ENCODE measurements at regions not wholly inside any gene's neighbourhood (a gene's known extent, or its start where the extent isn't known, plus 50 kb on each side); places are given as distances from the start of the nearest gene placed in this dataset.

GRCh38 chr15:47374222-47374621 lies 343.1 kb upstream of the SEMA6D start:
- peak; percentile 31 for TF ChIP-seq CTCF (IDR thresholded peaks at IDR 0.05; ENCODE audit: low read depth, low read length)
- DNase-seq (ENCODE audit: extremely low read depth, low read depth), result no peak

GRCh38 chr15:47376190-47376589 lies 341.1 kb upstream of the SEMA6D start:
- no peak for DNase-seq (ENCODE audit: extremely low read depth, low read depth)
- TF ChIP-seq CTCF (IDR thresholded peaks at IDR 0.05; ENCODE audit: low read depth, low read length), result no peak

GRCh38 chr15:47377465-47377864 lies 339.8 kb upstream of the SEMA6D start:
- TF ChIP-seq CTCF (IDR thresholded peaks at IDR 0.05; ENCODE audit: low read depth, low read length), result no peak
- DNase-seq (ENCODE audit: extremely low read depth, low read depth), result no peak

- TF ChIP-seq CTCF (IDR thresholded peaks at IDR 0.05; ENCODE audit: low read depth, low read length), result no peak
- no peak for DNase-seq (ENCODE audit: extremely low read depth, low read depth)
Observed at GRCh38 chr15:47378527-47378926, 338.8 kb upstream of the SEMA6D start.

- DNase-seq (ENCODE audit: extremely low read depth, low read depth), result no peak
- no peak for TF ChIP-seq CTCF (IDR thresholded peaks at IDR 0.05; ENCODE audit: low read depth, low read length)
Observed at GRCh38 chr15:47383102-47383501, 334.2 kb upstream of the SEMA6D start.

GRCh38 chr15:47383801-47384200 lies 333.5 kb upstream of the SEMA6D start:
- TF ChIP-seq CTCF (IDR thresholded peaks at IDR 0.05; ENCODE audit: low read depth, low read length), result no peak
- DNase-seq (ENCODE audit: extremely low read depth, low read depth), result no peak

GRCh38 chr15:47384341-47384740 lies 333.0 kb upstream of the SEMA6D start:
- TF ChIP-seq CTCF (IDR thresholded peaks at IDR 0.05; ENCODE audit: low read depth, low read length), result no peak
- peak; percentile 71 for DNase-seq (ENCODE audit: extremely low read depth, low read depth)

All from AG09319 (cell line).